ENCODE measurements at regions not wholly inside any gene's neighbourhood (a gene's known extent, or its start where the extent isn't known, plus 50 kb on each side); places are given as distances from the start of the nearest gene placed in this dataset.

GRCh38 chr1:11418056-11418455 is 60.9 kb upstream of the DISP3 start:
- TF ChIP-seq, protein P1, sequence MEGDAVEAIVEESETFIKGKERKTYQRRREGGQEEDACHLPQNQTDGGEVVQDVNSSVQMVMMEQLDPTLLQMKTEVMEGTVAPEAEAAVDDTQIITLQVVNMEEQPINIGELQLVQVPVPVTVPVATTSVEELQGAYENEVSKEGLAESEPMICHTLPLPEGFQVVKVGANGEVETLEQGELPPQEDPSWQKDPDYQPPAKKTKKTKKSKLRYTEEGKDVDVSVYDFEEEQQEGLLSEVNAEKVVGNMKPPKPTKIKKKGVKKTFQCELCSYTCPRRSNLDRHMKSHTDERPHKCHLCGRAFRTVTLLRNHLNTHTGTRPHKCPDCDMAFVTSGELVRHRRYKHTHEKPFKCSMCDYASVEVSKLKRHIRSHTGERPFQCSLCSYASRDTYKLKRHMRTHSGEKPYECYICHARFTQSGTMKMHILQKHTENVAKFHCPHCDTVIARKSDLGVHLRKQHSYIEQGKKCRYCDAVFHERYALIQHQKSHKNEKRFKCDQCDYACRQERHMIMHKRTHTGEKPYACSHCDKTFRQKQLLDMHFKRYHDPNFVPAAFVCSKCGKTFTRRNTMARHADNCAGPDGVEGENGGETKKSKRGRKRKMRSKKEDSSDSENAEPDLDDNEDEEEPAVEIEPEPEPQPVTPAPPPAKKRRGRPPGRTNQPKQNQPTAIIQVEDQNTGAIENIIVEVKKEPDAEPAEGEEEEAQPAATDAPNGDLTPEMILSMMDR (conservative IDR thresholded peaks at IDR 0.05; ENCODE audit: low read depth, low read length) = no peak
- TF ChIP-seq EZH2 (IDR thresholded peaks at IDR 0.05; ENCODE audit: borderline replicate concordance, low read depth, low read length, poor library complexity, severe bottlenecking) = no peak

All from A673 (cell line).